Activated T-cell treated with anti-CD3 and anti-CD28 coated beads, Interleukin-2, amount 50 U/mL, for 72 hours (primary cell): ENCODE measurements at regions not wholly inside any gene's neighbourhood (a gene's known extent, or its start where the extent isn't known, plus 50 kb on each side); places are given as distances from the start of the nearest gene placed in this dataset.

Source experiments
- ATAC-seq, 2 donors: fragments of 150-1000 bp; cut with Tn5 transposase; replicated peaks in 1 of 2; 2 replicates each; pipeline ENCODE4 v1.10.0; 2021; ENCODE audit warnings: moderate library complexity in 2 of 2, mild to moderate bottlenecking in 1 of 2
- DNase-seq, 2 donors: peaks; one replicate each; pipeline ENCODE4 v3.0.0; 2021 to 2022; ENCODE audit warnings: mixed read lengths in 1 of 2
- H3K27ac Mint-ChIP-seq: one replicate; pipeline ENCODE4 v1.8.0; 2022; ENCODE audit warnings: mild to moderate bottlenecking, moderate library complexity, mixed read lengths
- H3K27me3 Mint-ChIP-seq: one replicate; pipeline ENCODE4 v1.8.0; 2022; ENCODE audit warnings: low read depth, mixed read lengths
- H3K36me3 Mint-ChIP-seq, 2 donors: one replicate each; pipeline ENCODE4 v1.8.0; 2022; ENCODE audit warnings: mixed read lengths in 2 of 2, mild to moderate bottlenecking in 1 of 2; ENCODE audit not compliant: insufficient read depth in 2 of 2
- H3K4me1 Mint-ChIP-seq: one replicate; pipeline ENCODE4 v1.8.0; 2022; ENCODE audit warnings: low read depth, mixed read lengths
- H3K4me3 Mint-ChIP-seq, 2 donors: one replicate each; pipeline ENCODE4 v1.8.0; 2022; ENCODE audit warnings: mild to moderate bottlenecking in 2 of 2, mixed read lengths in 2 of 2, moderate library complexity in 2 of 2
- H3K9me3 Mint-ChIP-seq, 2 donors: one replicate each; pipeline ENCODE4 v1.8.0; 2022; ENCODE audit warnings: mixed read lengths in 2 of 2

DNA sequence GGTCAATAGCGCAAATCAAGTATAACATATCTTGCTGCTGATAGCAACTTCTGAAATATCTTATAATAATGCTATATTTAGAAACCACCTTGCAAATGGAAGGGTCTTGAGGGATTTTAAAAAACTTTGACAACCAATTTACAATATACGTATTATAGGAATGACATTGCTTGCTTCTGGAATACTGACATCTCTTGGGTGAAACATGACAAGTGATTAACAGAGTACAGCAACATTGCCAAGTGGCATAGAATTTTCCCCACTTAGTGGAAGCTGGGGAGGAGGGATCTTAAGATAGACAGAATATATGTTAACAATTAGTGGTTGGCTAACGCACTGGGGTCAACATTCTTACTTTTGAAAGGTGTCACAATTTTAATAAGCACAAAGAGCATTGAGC, 133.6 kb upstream of the TMEFF2 start:
- Mint-ChIP-seq H3K9me3 (no peaks in the 10 kb centered on the region), H3K36me3 (no peaks in the 10 kb centered on the region), H3K4me3 (no peak overlapping the region), H3K4me1 (no peaks in the 10 kb centered on the region), H3K27me3 (no peaks in the 10 kb centered on the region), H3K27ac (no peak overlapping the region)
- no peak for ATAC-seq
- no peak for DNase-seq

DNA sequence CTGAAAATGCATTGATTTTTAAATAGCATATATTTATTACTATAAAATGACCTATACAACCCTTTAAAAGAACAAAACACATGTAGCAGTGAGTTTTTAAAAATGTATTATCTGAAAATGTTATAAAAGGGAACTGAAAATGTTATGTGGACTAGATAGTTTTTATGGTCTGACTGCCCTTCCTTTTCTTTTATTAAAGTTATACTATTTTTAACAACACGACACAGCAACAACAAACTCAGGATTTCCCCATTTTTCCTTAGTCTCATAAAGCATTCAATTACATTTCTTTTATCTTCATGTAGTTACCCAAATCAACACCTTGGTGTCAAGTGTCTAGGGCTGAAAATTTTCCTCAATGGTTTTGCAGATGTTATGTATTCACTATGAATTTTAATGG, 132.8 kb upstream of the TMEFF2 start:
- Mint-ChIP-seq H3K9me3 (no peaks in the 10 kb centered on the region), H3K36me3 (no peaks in the 10 kb centered on the region), H3K4me1 (no peaks in the 10 kb centered on the region), H3K27ac (no peak overlapping the region), H3K27me3 (no peaks in the 10 kb centered on the region), H3K4me3 (no peak overlapping the region)
- no peak for DNase-seq
- ATAC-seq = no peak

DNA sequence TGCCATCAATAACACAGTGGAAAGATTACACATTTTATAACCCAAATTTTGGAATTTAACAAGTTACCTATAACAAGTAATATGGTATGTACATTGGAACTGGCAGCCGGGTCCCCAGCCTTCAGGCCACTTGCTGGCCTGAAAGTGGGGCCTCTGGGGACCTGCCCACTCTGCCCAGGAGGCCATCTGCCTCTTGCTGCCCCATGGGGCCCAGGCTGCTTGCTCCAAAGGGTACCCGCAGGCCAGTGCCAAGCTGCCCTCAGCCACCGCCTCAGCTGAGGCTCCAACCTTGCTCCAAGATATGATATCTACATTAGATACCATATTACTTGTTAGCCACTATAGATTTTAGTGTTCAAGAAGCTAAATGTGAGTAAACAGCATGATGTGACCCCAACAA, 120.8 kb upstream of the TMEFF2 start:
- no peak for ATAC-seq
- H3K27me3 Mint-ChIP-seq = no peaks in the 10 kb centered on the region
- H3K4me3 Mint-ChIP-seq = no peak overlapping the region
- no peaks in the 10 kb centered on the region for H3K4me1 Mint-ChIP-seq
- no peak for DNase-seq
- H3K36me3 Mint-ChIP-seq = no peaks in the 10 kb centered on the region
- no peak overlapping the region for H3K27ac Mint-ChIP-seq
- no peaks in the 10 kb centered on the region for H3K9me3 Mint-ChIP-seq

DNA sequence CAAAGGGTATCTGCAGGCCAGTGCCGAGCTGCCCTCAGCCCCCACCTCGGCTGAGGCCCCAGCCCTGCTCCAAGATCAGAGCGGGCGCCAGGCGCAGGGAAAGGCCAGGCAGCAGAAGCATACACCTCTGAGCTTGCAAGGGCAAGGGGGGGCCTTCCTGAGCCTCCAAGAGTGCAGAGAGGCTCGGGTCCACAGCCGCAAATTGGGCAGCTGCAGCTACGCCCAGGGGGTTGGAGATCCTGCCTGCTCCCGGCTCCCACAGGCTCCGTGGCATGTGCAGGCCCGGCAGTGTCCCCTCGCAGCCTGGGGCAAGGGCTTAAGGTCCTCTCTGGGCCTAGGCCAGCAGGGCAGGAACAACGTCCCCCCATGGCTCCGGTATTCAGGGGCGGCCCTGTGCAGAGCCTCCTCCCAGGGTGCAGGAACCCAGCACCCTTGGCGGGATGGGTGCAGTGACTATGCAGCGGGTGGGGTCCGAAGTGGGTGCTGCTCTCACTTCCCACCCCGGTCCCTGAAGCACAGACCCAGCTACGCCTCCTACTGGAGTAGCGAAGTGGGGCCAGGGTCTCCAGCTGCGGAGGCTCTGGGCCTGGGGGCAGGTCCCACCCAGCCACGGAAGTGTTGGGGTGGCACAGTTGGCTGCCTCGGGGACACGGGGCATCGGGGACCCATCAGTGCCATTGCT, 120.2 kb upstream of the TMEFF2 start:
- DNase-seq (no peak), ATAC-seq (no peak)
- no peaks in the 10 kb centered on the region for H3K36me3 Mint-ChIP-seq
- no peaks in the 10 kb centered on the region for H3K4me1 Mint-ChIP-seq
- no peak overlapping the region for H3K27ac Mint-ChIP-seq
- H3K9me3 Mint-ChIP-seq = no peaks in the 10 kb centered on the region
- H3K27me3 Mint-ChIP-seq = no peaks in the 10 kb centered on the region
- no peak overlapping the region for H3K4me3 Mint-ChIP-seq

DNA sequence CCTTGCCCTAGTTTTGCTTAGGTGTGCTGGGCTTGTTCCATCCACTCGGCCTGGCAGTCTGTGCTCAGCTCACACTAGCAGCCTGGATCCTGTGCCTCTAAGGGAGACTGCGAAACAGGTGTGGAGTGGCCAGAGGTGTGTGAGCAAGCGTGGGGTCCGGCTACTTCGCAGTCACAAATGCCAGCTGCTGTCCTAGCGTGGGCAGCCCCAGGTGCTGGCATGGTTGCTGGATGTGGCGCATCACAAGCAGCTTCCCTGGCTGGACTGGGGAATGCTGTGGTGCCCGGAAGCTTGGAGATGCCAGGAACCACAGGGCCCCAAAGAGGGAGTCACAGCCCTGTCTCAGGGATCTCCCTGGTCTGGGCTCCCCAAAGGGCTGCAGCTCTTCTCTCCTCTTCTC, 119.0 kb upstream of the TMEFF2 start:
- H3K36me3 Mint-ChIP-seq = no peaks in the 10 kb centered on the region
- no peaks in the 10 kb centered on the region for H3K9me3 Mint-ChIP-seq
- ATAC-seq (no peak), DNase-seq (no peak)
- no peaks in the 10 kb centered on the region for H3K4me1 Mint-ChIP-seq
- no peaks in the 10 kb centered on the region for H3K27me3 Mint-ChIP-seq
- H3K4me3 Mint-ChIP-seq = no peak overlapping the region
- H3K27ac Mint-ChIP-seq = no peak overlapping the region

DNA sequence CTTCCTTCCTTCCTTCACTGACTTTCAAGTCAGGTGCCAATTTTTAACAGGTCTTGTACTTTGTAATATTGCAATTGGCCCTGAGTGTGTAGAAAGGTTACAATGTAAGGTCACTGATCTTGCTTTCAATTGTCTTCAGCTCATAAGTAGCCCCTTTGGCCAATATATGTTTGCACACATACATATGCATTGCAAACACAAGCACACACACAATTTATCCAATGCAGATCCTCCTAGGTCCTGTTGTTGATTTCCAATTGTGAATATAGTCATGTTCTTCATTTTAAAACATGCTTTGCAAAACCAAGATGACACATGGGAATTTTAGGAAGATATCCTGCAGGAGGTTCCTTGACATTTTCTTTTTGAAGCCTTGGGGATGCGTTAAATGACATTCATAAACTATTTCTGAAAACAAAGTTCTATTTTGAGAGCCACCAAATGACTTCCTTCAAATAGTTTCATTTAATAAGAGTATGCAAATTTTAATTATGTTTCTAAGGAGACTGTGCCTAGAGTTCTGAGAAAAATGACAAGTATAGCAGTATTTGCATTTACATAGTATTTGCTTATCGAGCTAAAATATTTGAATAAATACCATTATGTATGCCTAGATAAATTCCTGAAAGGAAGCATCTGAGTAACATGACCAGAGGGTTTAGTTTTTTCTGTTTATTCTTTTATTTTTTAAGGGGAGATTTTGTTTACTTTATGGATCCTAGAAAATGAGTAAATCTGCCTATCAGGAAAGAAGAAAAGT, 117.1 kb upstream of the TMEFF2 start:
- H3K4me3 Mint-ChIP-seq = no peak overlapping the region

DNA sequence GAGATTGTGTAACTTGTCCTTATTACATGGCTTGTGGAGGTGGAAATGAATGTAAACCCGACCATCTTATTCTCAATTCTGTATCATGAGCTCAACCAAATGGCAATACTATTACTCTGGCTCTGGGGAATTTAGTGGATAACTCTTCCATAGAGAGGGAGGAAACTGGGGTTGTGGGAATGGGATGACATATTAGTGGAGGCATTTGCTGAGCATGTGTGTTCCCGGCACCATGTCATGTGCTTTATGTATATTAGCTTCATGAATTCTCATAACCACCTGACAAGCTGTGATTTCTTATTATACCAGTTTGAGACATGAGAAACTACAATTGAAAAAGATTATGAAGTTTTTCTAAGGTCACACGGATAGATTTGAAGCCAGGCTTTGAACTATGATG, 112.8 kb upstream of the TMEFF2 start:
- Mint-ChIP-seq H3K4me1 (no peaks in the 10 kb centered on the region), H3K36me3 (no peaks in the 10 kb centered on the region), H3K27me3 (no peaks in the 10 kb centered on the region), H3K4me3 (no peak overlapping the region), H3K9me3 (no peaks in the 10 kb centered on the region), H3K27ac (no peak overlapping the region)
- ATAC-seq (no peak), DNase-seq (no peak)

More for the DNA sequence above, 117.1 kb upstream of the TMEFF2 start:
- ATAC-seq (no peak), DNase-seq (no peak)
- H3K36me3 Mint-ChIP-seq = no peaks in the 10 kb centered on the region
- no peaks in the 10 kb centered on the region for H3K4me1 Mint-ChIP-seq
- H3K27ac Mint-ChIP-seq = no peak overlapping the region
- no peaks in the 10 kb centered on the region for H3K9me3 Mint-ChIP-seq
- no peaks in the 10 kb centered on the region for H3K27me3 Mint-ChIP-seq

DNA sequence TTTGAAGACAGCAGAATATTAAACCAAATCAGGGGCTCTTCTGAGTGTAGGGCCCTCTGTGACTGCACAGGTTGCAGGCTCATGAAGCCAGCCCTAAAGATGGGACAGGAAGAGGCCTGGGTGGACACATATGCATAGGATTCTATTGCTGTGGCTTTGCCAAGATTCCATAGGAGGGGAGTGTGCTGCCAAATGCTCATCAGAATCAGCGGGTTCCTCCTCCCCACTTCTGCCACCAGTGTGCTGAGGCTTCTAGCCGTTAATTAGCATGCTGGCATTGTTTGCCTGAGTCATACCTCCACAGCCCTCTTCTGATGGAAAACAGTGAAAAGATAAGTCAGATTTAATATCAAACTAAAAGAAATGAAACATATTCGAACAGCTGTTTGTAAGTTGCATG, 103.9 kb upstream of the TMEFF2 start:
- Mint-ChIP-seq H3K4me1 (no peaks in the 10 kb centered on the region), H3K9me3 (no peaks in the 10 kb centered on the region), H3K4me3 (no peak overlapping the region), H3K27me3 (no peaks in the 10 kb centered on the region), H3K27ac (no peak overlapping the region), H3K36me3 (no peaks in the 10 kb centered on the region)
- no peak for DNase-seq
- ATAC-seq = no peak

DNA sequence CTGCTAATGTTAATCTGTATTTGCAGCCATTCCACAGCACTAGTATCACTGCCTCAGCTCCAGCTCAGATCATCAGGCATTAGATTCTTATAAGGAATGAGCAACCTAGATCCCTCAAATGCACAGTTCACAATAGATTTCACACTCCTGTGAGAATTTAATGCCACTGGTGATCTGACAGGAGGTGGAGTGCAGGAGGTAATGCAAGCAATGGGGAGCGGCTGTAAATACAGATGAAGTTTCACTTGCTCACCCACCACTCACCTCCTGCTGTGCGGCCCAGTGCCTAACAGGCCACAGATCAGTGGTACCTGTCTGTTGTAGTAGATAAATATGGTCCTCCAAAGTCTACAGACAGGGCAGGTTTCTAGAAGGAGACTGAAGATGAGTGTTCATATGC, 97.7 kb upstream of the TMEFF2 start:
- Mint-ChIP-seq H3K36me3 (no peaks in the 10 kb centered on the region), H3K27ac (no peak overlapping the region)

DNA sequence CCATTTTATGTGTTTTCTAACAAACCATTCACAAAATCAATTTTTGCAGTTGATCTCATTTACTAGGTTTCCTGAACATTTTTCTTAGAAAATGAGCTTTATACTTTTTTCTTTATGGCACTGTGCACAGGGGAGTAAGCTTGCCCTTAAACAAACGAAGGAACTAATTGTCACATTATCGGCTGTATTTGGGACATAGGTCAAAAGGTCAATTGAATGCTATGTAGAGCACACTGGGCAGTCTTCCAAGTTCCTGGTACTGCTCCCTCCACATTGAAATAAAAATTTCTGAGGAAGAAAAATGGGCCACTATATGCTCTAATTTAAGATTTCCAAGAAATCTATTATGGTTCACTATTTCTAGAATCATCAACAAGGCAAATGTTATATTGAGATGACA, 93.6 kb upstream of the TMEFF2 start:
- DNase-seq (no peak), ATAC-seq (no peak)
- Mint-ChIP-seq H3K27me3 (no peaks in the 10 kb centered on the region), H3K4me3 (no peak overlapping the region), H3K4me1 (no peaks in the 10 kb centered on the region), H3K27ac (no peak overlapping the region), H3K36me3 (no peaks in the 10 kb centered on the region), H3K9me3 (no peaks in the 10 kb centered on the region)

More for the DNA sequence above, 97.7 kb upstream of the TMEFF2 start:
- Mint-ChIP-seq H3K9me3 (no peaks in the 10 kb centered on the region), H3K4me3 (no peak overlapping the region), H3K27me3 (no peaks in the 10 kb centered on the region), H3K4me1 (no peaks in the 10 kb centered on the region)
- ATAC-seq = no peak
- no peak for DNase-seq

DNA sequence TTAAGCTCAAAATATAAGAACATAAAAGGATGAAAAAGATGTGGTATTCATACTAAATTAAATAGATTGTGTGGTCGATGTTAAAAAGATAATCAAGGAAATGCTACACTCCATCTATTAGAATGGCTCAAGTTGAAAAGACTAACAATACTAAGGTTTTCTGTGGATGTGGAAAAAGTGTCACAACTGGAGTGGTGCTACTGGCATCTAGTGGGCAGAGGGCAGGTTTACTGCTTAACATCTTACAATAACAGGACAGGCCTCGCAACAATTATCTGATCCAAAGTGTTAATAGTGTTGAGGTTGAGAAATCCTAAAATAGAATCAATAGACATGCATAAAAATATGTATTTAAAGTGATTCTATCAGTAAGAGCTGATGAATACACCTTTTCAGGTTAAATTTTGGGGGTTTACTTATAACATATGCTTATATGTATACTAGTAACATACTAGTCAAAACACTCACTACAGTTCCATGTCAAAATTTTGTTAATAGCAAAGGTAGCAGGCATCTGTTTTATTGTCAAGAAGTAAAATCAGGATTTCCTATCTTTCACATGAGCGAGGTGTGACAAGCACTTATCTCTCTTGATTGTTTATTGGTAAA, 91.5 kb upstream of the TMEFF2 start:
- DNase-seq = no peak
- Mint-ChIP-seq H3K9me3 (no peaks in the 10 kb centered on the region), H3K4me1 (no peaks in the 10 kb centered on the region), H3K27me3 (no peaks in the 10 kb centered on the region), H3K36me3 (no peaks in the 10 kb centered on the region), H3K27ac (no peak overlapping the region), H3K4me3 (no peak overlapping the region)
- ATAC-seq = no peak

DNA sequence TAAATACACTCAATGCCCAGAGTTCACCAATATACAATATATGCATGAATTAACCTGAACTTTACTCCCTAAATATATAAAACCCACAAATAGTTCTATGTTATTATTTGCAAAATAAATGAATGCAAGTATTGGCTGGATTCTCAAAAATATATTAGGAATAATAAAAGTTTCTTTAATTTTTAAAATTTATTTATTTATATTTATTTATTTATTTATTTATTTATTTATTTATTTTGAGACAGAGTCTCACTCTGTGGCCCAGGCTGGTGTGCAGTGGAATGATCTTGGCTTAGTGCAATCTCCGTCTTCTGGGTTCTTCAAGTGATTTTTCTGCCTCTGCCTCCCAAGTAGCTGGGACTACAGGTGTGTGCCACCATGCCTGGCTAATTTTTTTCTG, 88.7 kb upstream of the TMEFF2 start:
- Mint-ChIP-seq H3K4me3 (no peak overlapping the region), H3K9me3 (no peaks in the 10 kb centered on the region), H3K4me1 (no peaks in the 10 kb centered on the region), H3K27ac (no peak overlapping the region), H3K27me3 (no peaks in the 10 kb centered on the region), H3K36me3 (no peaks in the 10 kb centered on the region)
- DNase-seq (no peak), ATAC-seq (no peak)

DNA sequence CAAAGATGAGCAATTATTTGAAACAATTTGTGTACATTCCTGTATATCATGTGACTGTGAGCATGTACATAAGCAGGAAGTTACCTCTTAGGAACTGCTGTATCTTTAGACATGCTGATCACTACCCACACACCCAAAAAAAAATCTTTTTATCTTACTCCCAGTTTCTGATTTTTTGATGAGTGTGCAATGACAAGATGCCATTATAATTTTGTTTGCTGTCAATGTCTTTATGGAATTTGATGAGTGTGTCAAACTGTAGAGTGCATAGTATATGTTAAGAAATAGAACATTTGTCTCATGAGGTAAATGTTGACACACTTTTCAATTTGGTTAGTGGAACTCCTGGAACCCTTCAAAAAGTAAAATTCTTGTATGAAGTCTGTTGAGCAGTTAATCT, 84.0 kb upstream of the TMEFF2 start:
- H3K27ac Mint-ChIP-seq = no peak overlapping the region
- no peak overlapping the region for H3K4me3 Mint-ChIP-seq
- no peaks in the 10 kb centered on the region for H3K4me1 Mint-ChIP-seq
- H3K9me3 Mint-ChIP-seq = no peaks in the 10 kb centered on the region
- H3K27me3 Mint-ChIP-seq = no peaks in the 10 kb centered on the region
- no peaks in the 10 kb centered on the region for H3K36me3 Mint-ChIP-seq
- no peak for DNase-seq
- no peak for ATAC-seq
